Astrocyte (in vitro differentiated cells and primary cell): ENCODE measurements at regions not wholly inside any gene's neighbourhood (a gene's known extent, or its start where the extent isn't known, plus 50 kb on each side); places are given as distances from the start of the nearest gene placed in this dataset.
A peak's percentile ranks its signal among the peaks of the same experiment; 100 is the strongest.

ENCODE experiments used
- DNase-seq: peaks from one replicate; pipeline ENCODE4 v3.0.0-alpha.2; 2010; ENCODE audit warnings: low read depth
- FAIRE-seq: peaks from 2 replicates; lab custom pipeline; 2011; peaks lifted over from hg19 to GRCh38; lab: Jason Lieb, UNC
- H2AFZ ChIP-seq: 2 replicates; pipeline ENCODE4 v1.6.0; 2012; ENCODE audit warnings: low read depth, low read length, inconsistent platforms
- H3K27ac ChIP-seq: 2 replicates; pipeline ENCODE4 v1.5.1; 2011; ENCODE audit warnings: low read depth, low read length, inconsistent platforms
- H3K27me3 ChIP-seq: 2 replicates; pipeline ENCODE4 v1.6.0; 2011; ENCODE audit warnings: low read length, inconsistent platforms; ENCODE audit not compliant: insufficient read depth
- H3K36me3 ChIP-seq: 2 replicates; pipeline ENCODE4 v1.5.1; 2011; ENCODE audit warnings: low read length, inconsistent platforms; ENCODE audit not compliant: insufficient read depth
- H3K4me1 ChIP-seq: 2 replicates; pipeline ENCODE4 v1.5.1; 2011; ENCODE audit warnings: low read length, inconsistent platforms; ENCODE audit not compliant: insufficient read depth
- H3K4me2 ChIP-seq: 2 replicates; pipeline ENCODE4 v1.6.0; 2012; ENCODE audit warnings: low read length, inconsistent platforms
- H3K4me3 ChIP-seq: 2 replicates; pipeline ENCODE4 v1.5.1; 2011; ENCODE audit warnings: low read depth, mild to moderate bottlenecking, low read length, inconsistent platforms; ENCODE audit not compliant: insufficient read depth
- H3K79me2 ChIP-seq: 2 replicates; pipeline ENCODE4 v1.6.0; 2012; ENCODE audit warnings: mild to moderate bottlenecking, low read length, inconsistent platforms; ENCODE audit not compliant: insufficient read depth
- H3K9ac ChIP-seq: 2 replicates; pipeline ENCODE4 v1.6.0; 2012; ENCODE audit warnings: mild to moderate bottlenecking, low read length, inconsistent platforms
- H3K9me3 ChIP-seq: 2 replicates; pipeline ENCODE4 v1.5.1; 2012; ENCODE audit warnings: low read depth, mild to moderate bottlenecking, low read length, inconsistent platforms; ENCODE audit not compliant: insufficient read depth
- H4K20me1 ChIP-seq: 2 replicates; pipeline ENCODE4 v1.6.0; 2012; ENCODE audit warnings: low read length, inconsistent platforms; ENCODE audit not compliant: insufficient read depth
- H3K27ac Mint-ChIP-seq: one replicate; pipeline ENCODE4 v1.8.0; 2021; ENCODE audit warnings: mild to moderate bottlenecking, mixed read lengths; ENCODE audit not compliant: unreplicated experiment
- H3K27me3 Mint-ChIP-seq: one replicate; pipeline ENCODE4 v1.8.0; 2021; ENCODE audit warnings: low read depth, mixed read lengths; ENCODE audit not compliant: unreplicated experiment
- H3K36me3 Mint-ChIP-seq: one replicate; pipeline ENCODE4 v1.8.0; 2021; ENCODE audit warnings: low read depth, mixed read lengths; ENCODE audit not compliant: unreplicated experiment
- H3K4me1 Mint-ChIP-seq: one replicate; pipeline ENCODE4 v1.8.0; 2021; ENCODE audit warnings: low read depth, mixed read lengths; ENCODE audit not compliant: unreplicated experiment
- H3K4me3 Mint-ChIP-seq: one replicate; pipeline ENCODE4 v1.8.0; 2021; ENCODE audit warnings: mild to moderate bottlenecking, moderate library complexity, mixed read lengths; ENCODE audit not compliant: unreplicated experiment
- H3K9me3 Mint-ChIP-seq: one replicate; pipeline ENCODE4 v1.8.0; 2021; ENCODE audit warnings: mild to moderate bottlenecking, mixed read lengths; ENCODE audit not compliant: unreplicated experiment
- EZH2 ChIP-seq: IDR thresholded peaks from 2 replicates; pipeline ENCODE4 v1.6.1; 2012; ENCODE audit warnings: mild to moderate bottlenecking, low read length, inconsistent platforms; ENCODE audit not compliant: insufficient read depth
- TF ChIP-seq, protein P1 (sequence below): IDR thresholded peaks from 2 replicates; pipeline ENCODE4 v1.5.1; 2011; ENCODE audit warnings: low read depth, mild to moderate bottlenecking, inconsistent platforms, low read length, moderate library complexity; ENCODE audit not compliant: insufficient read depth

DNA sequence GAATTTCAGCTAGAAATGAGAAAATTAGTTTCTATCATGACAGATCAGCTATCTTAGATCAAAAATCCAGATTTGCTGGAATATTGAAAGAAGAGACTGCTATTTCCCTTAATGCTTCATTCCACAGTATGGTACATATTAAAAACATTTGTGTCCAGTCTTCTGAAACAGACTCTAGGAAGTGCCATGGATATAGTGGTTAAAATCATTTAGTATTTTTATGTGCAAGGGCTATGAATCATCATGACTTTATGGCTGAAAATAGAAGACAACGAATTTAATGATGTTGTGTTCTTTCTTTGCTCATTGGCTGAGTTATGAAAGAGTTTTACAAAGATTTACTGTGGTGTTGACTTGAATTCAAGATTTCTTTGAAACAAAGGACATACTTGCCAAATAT, 146.6 kb downstream of the ANKRD60 start:
- DNase-seq (peak; percentile 73), FAIRE-seq (peak; percentile 91)
- Mint-ChIP-seq H3K36me3 (no peaks in the 10 kb centered on the region), H3K9me3 (peaks cover 7% of the 10 kb centered on the region), H3K27me3 (no peaks in the 10 kb centered on the region), H3K4me1 (peaks cover 10% of the 10 kb centered on the region), H3K4me3 (no peak overlapping the region), H3K27ac (no peak overlapping the region)
- Histone ChIP-seq H3K4me2 (peak overlapping the region; percentile 57), H3K79me2 (no peaks in the 10 kb centered on the region), H4K20me1 (no peaks in the 10 kb centered on the region), H3K4me1 (peaks cover 21% of the 10 kb centered on the region), H3K9ac (no peak overlapping the region), H3K27me3 (no peaks in the 10 kb centered on the region), H3K36me3 (no peaks in the 10 kb centered on the region), H3K27ac (peak overlapping the region; percentile 65), H2AFZ (no peak overlapping the region), H3K9me3 (no peaks in the 10 kb centered on the region), H3K4me3 (no peak overlapping the region)
- no peak for TF ChIP-seq EZH2
- TF ChIP-seq, protein P1, sequence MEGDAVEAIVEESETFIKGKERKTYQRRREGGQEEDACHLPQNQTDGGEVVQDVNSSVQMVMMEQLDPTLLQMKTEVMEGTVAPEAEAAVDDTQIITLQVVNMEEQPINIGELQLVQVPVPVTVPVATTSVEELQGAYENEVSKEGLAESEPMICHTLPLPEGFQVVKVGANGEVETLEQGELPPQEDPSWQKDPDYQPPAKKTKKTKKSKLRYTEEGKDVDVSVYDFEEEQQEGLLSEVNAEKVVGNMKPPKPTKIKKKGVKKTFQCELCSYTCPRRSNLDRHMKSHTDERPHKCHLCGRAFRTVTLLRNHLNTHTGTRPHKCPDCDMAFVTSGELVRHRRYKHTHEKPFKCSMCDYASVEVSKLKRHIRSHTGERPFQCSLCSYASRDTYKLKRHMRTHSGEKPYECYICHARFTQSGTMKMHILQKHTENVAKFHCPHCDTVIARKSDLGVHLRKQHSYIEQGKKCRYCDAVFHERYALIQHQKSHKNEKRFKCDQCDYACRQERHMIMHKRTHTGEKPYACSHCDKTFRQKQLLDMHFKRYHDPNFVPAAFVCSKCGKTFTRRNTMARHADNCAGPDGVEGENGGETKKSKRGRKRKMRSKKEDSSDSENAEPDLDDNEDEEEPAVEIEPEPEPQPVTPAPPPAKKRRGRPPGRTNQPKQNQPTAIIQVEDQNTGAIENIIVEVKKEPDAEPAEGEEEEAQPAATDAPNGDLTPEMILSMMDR: no peak

DNA sequence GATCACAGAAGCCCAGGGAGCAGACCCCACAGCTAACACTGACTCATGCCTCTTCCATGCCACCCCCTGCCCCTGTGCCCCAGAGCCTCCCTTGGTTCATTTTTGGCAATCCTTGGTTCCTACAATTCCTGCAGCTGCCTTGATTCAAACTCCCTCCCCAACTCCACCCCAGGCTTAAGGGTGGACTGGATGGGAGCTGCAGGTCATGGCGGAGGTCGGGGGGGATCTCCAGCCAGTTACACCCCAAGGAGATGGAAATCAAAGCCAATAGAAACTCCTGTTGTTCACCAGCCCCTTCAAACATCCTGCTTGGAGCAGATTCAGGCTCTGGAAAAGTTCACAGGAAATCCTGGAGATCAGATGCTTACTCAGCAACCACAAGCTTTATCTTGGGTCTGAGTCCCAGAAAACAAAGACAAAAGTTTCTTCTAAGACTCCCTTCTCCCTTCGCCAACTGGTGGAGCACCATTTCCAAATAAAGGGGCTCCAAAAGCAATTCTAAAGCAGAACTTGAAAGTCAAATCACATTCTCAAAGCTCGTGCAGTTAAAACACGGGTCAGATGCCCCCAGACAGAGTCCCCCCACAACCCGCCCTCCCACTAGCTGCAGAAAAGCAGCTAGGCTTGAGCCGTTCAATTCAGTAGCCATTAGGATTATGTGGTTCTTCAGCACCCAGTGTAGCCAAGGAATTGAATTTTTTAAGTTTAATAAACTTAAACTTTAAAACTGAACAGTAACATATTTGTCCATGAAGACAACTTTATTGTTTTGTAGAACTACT, 149.5 kb downstream of the ANKRD60 start:
- DNase-seq: peak; percentile 86
- no peaks in the 10 kb centered on the region for H4K20me1 ChIP-seq
- H3K27ac Mint-ChIP-seq: no peak overlapping the region
- peaks cover 44% of the 10 kb centered on the region for H3K4me1 ChIP-seq
- no peak overlapping the region for H3K4me3 Mint-ChIP-seq
- peaks cover 8% of the 10 kb centered on the region for H3K9me3 Mint-ChIP-seq
- no peak overlapping the region for H2AFZ ChIP-seq
- H3K9ac ChIP-seq: no peak overlapping the region
- H3K4me3 ChIP-seq: no peak overlapping the region
- no peaks in the 10 kb centered on the region for H3K36me3 ChIP-seq
- peaks cover 22% of the 10 kb centered on the region for H3K4me1 Mint-ChIP-seq
- peak overlapping the region; percentile 70 for H3K4me2 ChIP-seq
- no peaks in the 10 kb centered on the region for H3K27me3 ChIP-seq
- no peaks in the 10 kb centered on the region for H3K36me3 Mint-ChIP-seq
- peaks cover 5% of the 10 kb centered on the region for H3K27me3 Mint-ChIP-seq
- peak overlapping the region; percentile 37 for H3K27ac ChIP-seq
- H3K79me2 ChIP-seq: no peaks in the 10 kb centered on the region
- no peaks in the 10 kb centered on the region for H3K9me3 ChIP-seq
- TF ChIP-seq, protein P1: no peak
- no peak for TF ChIP-seq EZH2
- peak; percentile 65 for FAIRE-seq

DNA sequence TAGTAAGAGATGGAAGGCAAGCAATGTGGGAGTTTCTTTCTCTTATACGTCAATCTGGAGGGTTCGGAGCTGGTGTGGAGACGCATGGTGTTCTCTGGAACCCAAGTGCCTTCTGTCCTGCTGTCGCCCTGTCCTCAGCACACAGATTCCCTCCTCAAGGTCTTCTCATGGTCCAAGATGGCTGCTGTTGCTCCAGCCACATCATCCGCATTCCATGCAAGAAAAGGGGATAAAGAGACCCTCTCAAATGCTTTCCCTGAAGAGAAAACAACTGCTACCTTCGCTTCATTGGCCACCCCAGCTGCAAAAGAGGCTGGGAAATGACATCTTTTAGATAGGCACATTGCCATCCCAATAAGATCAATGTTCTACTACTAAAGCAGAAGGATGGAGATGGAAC, 151.2 kb downstream of the ANKRD60 start:
- Histone ChIP-seq H4K20me1 (no peaks in the 10 kb centered on the region), H3K79me2 (no peaks in the 10 kb centered on the region), H3K36me3 (no peaks in the 10 kb centered on the region), H2AFZ (no peak overlapping the region), H3K27me3 (no peaks in the 10 kb centered on the region), H3K9ac (no peak overlapping the region), H3K4me3 (no peak overlapping the region), H3K27ac (no peak overlapping the region), H3K4me2 (no peak overlapping the region), H3K9me3 (no peaks in the 10 kb centered on the region), H3K4me1 (peaks cover 47% of the 10 kb centered on the region)
- H3K36me3 Mint-ChIP-seq: no peaks in the 10 kb centered on the region
- H3K27ac Mint-ChIP-seq: no peak overlapping the region
- TF ChIP-seq, protein P1: no peak
- TF ChIP-seq EZH2: no peak
- DNase-seq: no peak
- H3K27me3 Mint-ChIP-seq: peaks cover 9% of the 10 kb centered on the region
- H3K9me3 Mint-ChIP-seq: peaks cover 8% of the 10 kb centered on the region
- H3K4me1 Mint-ChIP-seq: peaks cover 22% of the 10 kb centered on the region
- FAIRE-seq: no peak
- H3K4me3 Mint-ChIP-seq: no peak overlapping the region
